OCI-LY1 (cell line): ENCODE measurements at regions not wholly inside any gene's neighbourhood (a gene's known extent, or its start where the extent isn't known, plus 50 kb on each side); places are given as distances from the start of the nearest gene placed in this dataset.

ENCODE experiments used
- H2AFZ ChIP-seq: fragments of 200-600 bp; sonication (generic), shearing (Covaris generic); 2 replicates; pipeline ENCODE4 v1.6.0; 2014; ENCODE audit warnings: antibody characterized with exemption, mild to moderate bottlenecking, low read length
- H3F3A ChIP-seq: fragments of 200-600 bp; sonication (generic), shearing (Covaris generic); 2 replicates; pipeline ENCODE4 v1.6.0; 2014; ENCODE audit warnings: mild to moderate bottlenecking, antibody characterized with exemption, low read length, moderate library complexity; ENCODE audit not compliant: insufficient read depth
- H3K27ac ChIP-seq: fragments of 200-600 bp; sonication (generic); 2 replicates; pipeline ENCODE4 v1.5.1; 2014; ENCODE audit warnings: low read length, mixed run types, mild to moderate bottlenecking, low read depth; ENCODE audit not compliant: poor library complexity, severe bottlenecking
- H3K27me3 ChIP-seq: fragments of 200-600 bp; sonication (generic); 2 replicates; pipeline ENCODE4 v1.6.0; 2014; ENCODE audit warnings: antibody characterized with exemption, mild to moderate bottlenecking, low read length, moderate library complexity; ENCODE audit not compliant: insufficient read depth
- H3K36me3 ChIP-seq: fragments of 200-600 bp; sonication (generic); 2 replicates; pipeline ENCODE4 v1.6.1; 2014; ENCODE audit warnings: mild to moderate bottlenecking, antibody characterized with exemption, low read length, moderate library complexity, mixed read lengths; ENCODE audit not compliant: insufficient read depth
- H3K4me1 ChIP-seq: fragments of 200-600 bp; sonication (generic); 2 replicates; pipeline ENCODE4 v1.5.1; 2014; ENCODE audit warnings: mild to moderate bottlenecking, low read length, moderate library complexity; ENCODE audit not compliant: insufficient read depth, severe bottlenecking
- H3K4me2 ChIP-seq: fragments of 200-600 bp; sonication (generic), shearing (Covaris generic); 2 replicates; pipeline ENCODE4 v1.6.1; 2014; ENCODE audit warnings: low read length
- H3K4me3 ChIP-seq: fragments of 200-600 bp; sonication (generic); 2 replicates; pipeline ENCODE4 v1.5.1; 2014; ENCODE audit warnings: low read length, low read depth, mild to moderate bottlenecking, mixed read lengths; ENCODE audit not compliant: poor library complexity, severe bottlenecking
- H3K79me2 ChIP-seq: fragments of 200-600 bp; shearing (Covaris generic); 2 replicates; pipeline ENCODE4 v1.6.1; 2016; ENCODE audit warnings: mixed run types, low read length, mixed read lengths; ENCODE audit not compliant: insufficient read depth
- H3K9ac ChIP-seq: fragments of 200-600 bp; sonication (generic), shearing (Covaris generic); 2 replicates; pipeline ENCODE4 v1.6.1; 2014; ENCODE audit warnings: mild to moderate bottlenecking, low read length, mixed read lengths
- H3K9me2 ChIP-seq: fragments of 200-600 bp; sonication (generic), shearing (Covaris generic); 2 replicates; pipeline ENCODE4 v1.6.1; 2014; ENCODE audit warnings: low read depth, mild to moderate bottlenecking, low read length, mixed read lengths
- H3K9me3 ChIP-seq: fragments of 200-600 bp; shearing (Covaris generic); 2 replicates; pipeline ENCODE4 v1.6.1; 2014; ENCODE audit warnings: low read length, mixed read lengths
- H4K20me1 ChIP-seq: fragments of 200-600 bp; sonication (generic), shearing (Covaris generic); 2 replicates; pipeline ENCODE4 v1.6.0; 2016; ENCODE audit warnings: mild to moderate bottlenecking, low read length; ENCODE audit not compliant: insufficient read depth
- EZH2 ChIP-seq: fragments of 200-600 bp; sonication (generic), shearing (Covaris generic); IDR thresholded peaks from 2 replicates; pipeline ENCODE4 v1.8.0; 2017; ENCODE audit warnings: borderline replicate concordance, mixed run types, mild to moderate bottlenecking, antibody characterized with exemption, low read length, moderate library complexity, mixed read lengths
- TF ChIP-seq, protein P1 (sequence below): fragments of 200-600 bp; sonication (generic), shearing (Covaris generic); IDR thresholded peaks from 2 replicates; pipeline ENCODE4 v1.5.1; 2017; ENCODE audit warnings: mild to moderate bottlenecking, antibody characterized with exemption, low read length, moderate library complexity, mixed read lengths

DNA sequence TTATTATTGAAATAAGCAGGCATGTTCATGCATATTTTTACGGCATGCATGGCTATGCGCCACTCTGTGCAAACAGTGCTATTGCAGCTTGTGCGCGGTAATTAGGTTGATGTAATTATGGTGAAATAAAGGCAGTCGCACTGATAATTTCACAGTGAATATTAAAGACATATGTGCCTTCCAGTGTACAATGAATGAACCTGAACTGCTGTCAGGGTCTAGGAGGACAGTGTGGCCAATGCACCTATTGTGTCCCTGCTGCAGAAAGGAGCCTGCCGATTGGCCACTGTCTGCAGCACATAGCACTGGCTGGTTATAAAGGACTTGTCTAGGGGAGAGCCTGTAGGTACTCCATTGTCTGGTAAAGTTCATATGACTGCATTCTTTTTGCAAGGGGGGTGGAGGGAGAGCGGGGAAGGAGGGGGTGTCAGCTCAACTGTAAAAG, 340.4 kb downstream of the USP25 start:
- no peaks in the 10 kb centered on the region for H4K20me1 ChIP-seq
- no peaks in the 10 kb centered on the region for H3K36me3 ChIP-seq
- H3K27me3 ChIP-seq: no peaks in the 10 kb centered on the region
- no peaks in the 10 kb centered on the region for H3F3A ChIP-seq
- no peak overlapping the region for H3K27ac ChIP-seq
- no peak for TF ChIP-seq EZH2
- TF ChIP-seq, protein P1, sequence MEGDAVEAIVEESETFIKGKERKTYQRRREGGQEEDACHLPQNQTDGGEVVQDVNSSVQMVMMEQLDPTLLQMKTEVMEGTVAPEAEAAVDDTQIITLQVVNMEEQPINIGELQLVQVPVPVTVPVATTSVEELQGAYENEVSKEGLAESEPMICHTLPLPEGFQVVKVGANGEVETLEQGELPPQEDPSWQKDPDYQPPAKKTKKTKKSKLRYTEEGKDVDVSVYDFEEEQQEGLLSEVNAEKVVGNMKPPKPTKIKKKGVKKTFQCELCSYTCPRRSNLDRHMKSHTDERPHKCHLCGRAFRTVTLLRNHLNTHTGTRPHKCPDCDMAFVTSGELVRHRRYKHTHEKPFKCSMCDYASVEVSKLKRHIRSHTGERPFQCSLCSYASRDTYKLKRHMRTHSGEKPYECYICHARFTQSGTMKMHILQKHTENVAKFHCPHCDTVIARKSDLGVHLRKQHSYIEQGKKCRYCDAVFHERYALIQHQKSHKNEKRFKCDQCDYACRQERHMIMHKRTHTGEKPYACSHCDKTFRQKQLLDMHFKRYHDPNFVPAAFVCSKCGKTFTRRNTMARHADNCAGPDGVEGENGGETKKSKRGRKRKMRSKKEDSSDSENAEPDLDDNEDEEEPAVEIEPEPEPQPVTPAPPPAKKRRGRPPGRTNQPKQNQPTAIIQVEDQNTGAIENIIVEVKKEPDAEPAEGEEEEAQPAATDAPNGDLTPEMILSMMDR: no peak
- H3K4me3 ChIP-seq: no peak overlapping the region
- H3K79me2 ChIP-seq: no peaks in the 10 kb centered on the region
- H3K4me1 ChIP-seq: no peaks in the 10 kb centered on the region
- H3K9ac ChIP-seq: no peak overlapping the region
- H3K4me2 ChIP-seq: no peak overlapping the region
- no peak overlapping the region for H2AFZ ChIP-seq
- H3K9me2 ChIP-seq: no peaks in the 10 kb centered on the region
- no peaks in the 10 kb centered on the region for H3K9me3 ChIP-seq

GRCh38 chr21:16071092-16071491, 341.3 kb downstream of the USP25 start:
- H3K9me2 ChIP-seq: no peaks in the 10 kb centered on the region
- no peak overlapping the region for H3K4me2 ChIP-seq
- no peak overlapping the region for H2AFZ ChIP-seq
- no peak for TF ChIP-seq EZH2
- TF ChIP-seq, protein P1: no peak
- no peak overlapping the region for H3K4me3 ChIP-seq
- H3K9me3 ChIP-seq: no peaks in the 10 kb centered on the region
- H3K27me3 ChIP-seq: no peaks in the 10 kb centered on the region
- no peak overlapping the region for H3K9ac ChIP-seq
- H3K27ac ChIP-seq: no peak overlapping the region
- no peaks in the 10 kb centered on the region for H3K4me1 ChIP-seq
- H4K20me1 ChIP-seq: no peaks in the 10 kb centered on the region
- no peaks in the 10 kb centered on the region for H3F3A ChIP-seq
- no peaks in the 10 kb centered on the region for H3K79me2 ChIP-seq
- no peaks in the 10 kb centered on the region for H3K36me3 ChIP-seq

- Histone ChIP-seq H3F3A (no peaks in the 10 kb centered on the region), H3K79me2 (no peaks in the 10 kb centered on the region)
Measured at GRCh38 chr21:16071761-16072160, 342.0 kb downstream of the USP25 start.

More at GRCh38 chr21:16071761-16072160, 342.0 kb downstream of the USP25 start:
- Histone ChIP-seq H3K4me1 (no peaks in the 10 kb centered on the region), H2AFZ (no peak overlapping the region), H3K9me3 (no peaks in the 10 kb centered on the region), H3K36me3 (no peaks in the 10 kb centered on the region), H3K9ac (no peak overlapping the region), H3K27ac (no peak overlapping the region), H3K9me2 (no peaks in the 10 kb centered on the region), H4K20me1 (no peaks in the 10 kb centered on the region), H3K4me3 (no peak overlapping the region), H3K27me3 (no peaks in the 10 kb centered on the region), H3K4me2 (no peak overlapping the region)
- TF ChIP-seq, protein P1: no peak
- TF ChIP-seq EZH2: no peak
